GM12873 (cell line): ENCODE measurements at regions not wholly inside any gene's neighbourhood (a gene's known extent, or its start where the extent isn't known, plus 50 kb on each side); places are given as distances from the start of the nearest gene placed in this dataset.

Experiments
- CTCF ChIP-seq: IDR thresholded peaks from 2 replicates; pipeline ENCODE4 v1.5.1; 2012; ENCODE audit warnings: low read depth, mild to moderate bottlenecking, moderate library complexity, low read length, control low read depth; ENCODE audit not compliant: insufficient read depth; ENCODE audit errors: missing control alignments

- no peak for TF ChIP-seq CTCF
Measured at GRCh38 chr4:27789773-27790172, 929.1 kb downstream of the STIM2 start.

- TF ChIP-seq CTCF: no peak
Measured at GRCh38 chr4:27790911-27791310, 930.3 kb downstream of the STIM2 start.

GRCh38 chr4:27791640-27792039 lies 931.0 kb downstream of the STIM2 start:
- TF ChIP-seq CTCF: no peak

GRCh38 chr4:27807207-27807606 lies 946.6 kb downstream of the STIM2 start:
- no peak for TF ChIP-seq CTCF

- no peak for TF ChIP-seq CTCF
Measured at GRCh38 chr4:27811948-27812347, 951.3 kb downstream of the STIM2 start.

GRCh38 chr4:27819246-27819645 lies 958.6 kb downstream of the STIM2 start:
- no peak for TF ChIP-seq CTCF

- TF ChIP-seq CTCF: no peak
Measured at GRCh38 chr4:27828843-27829242, 968.2 kb downstream of the STIM2 start.
